GM23248 (cell line): ENCODE measurements at regions not wholly inside any gene's neighbourhood (a gene's known extent, or its start where the extent isn't known, plus 50 kb on each side); places are given as distances from the start of the nearest gene placed in this dataset.
A peak's percentile ranks its signal among the peaks of the same experiment; 100 is the strongest.

Experiments used
- DNase-seq: peaks from one replicate; pipeline ENCODE4 v3.0.0-alpha.2; 2015
- H2AFZ ChIP-seq: fragments of 200-600 bp; sonication (generic); 2 replicates; pipeline ENCODE4 v1.6.1; 2016; ENCODE audit warnings: antibody characterized with exemption
- H3F3A ChIP-seq: fragments of 200-600 bp; sonication (generic); 2 replicates; pipeline ENCODE4 v1.6.1; 2016; ENCODE audit warnings: mild to moderate bottlenecking, antibody characterized with exemption, mixed run types; ENCODE audit not compliant: insufficient read depth
- H3K27ac ChIP-seq: fragments of 200-600 bp; sonication (generic); 2 replicates; pipeline ENCODE4 v1.5.1; 2016; ENCODE audit warnings: mild to moderate bottlenecking
- H3K27me3 ChIP-seq: fragments of 200-600 bp; sonication (generic); replicated peaks from 2 replicates; pipeline ENCODE4 v1.6.1; 2016; ENCODE audit warnings: mild to moderate bottlenecking; ENCODE audit not compliant: insufficient read depth
- H3K36me3 ChIP-seq: fragments of 200-600 bp; sonication (generic); 2 replicates; pipeline ENCODE4 v1.6.1; 2016; ENCODE audit warnings: low read depth, mild to moderate bottlenecking
- H3K4me1 ChIP-seq: fragments of 200-600 bp; sonication (generic); 2 replicates; pipeline ENCODE4 v1.6.1; 2016; ENCODE audit warnings: mild to moderate bottlenecking; ENCODE audit not compliant: insufficient read depth
- H3K4me2 ChIP-seq: fragments of 200-600 bp; sonication (generic); one replicate; pipeline ENCODE4 v1.6.1; 2016; ENCODE audit warnings: mild to moderate bottlenecking; ENCODE audit not compliant: unreplicated experiment
- H3K4me3 ChIP-seq: fragments of 200-600 bp; sonication (generic); 2 replicates; pipeline ENCODE4 v1.5.1; 2016; ENCODE audit warnings: mild to moderate bottlenecking
- H3K79me2 ChIP-seq: fragments of 200-600 bp; sonication (generic); 2 replicates; pipeline ENCODE4 v1.6.1; 2016; ENCODE audit warnings: mild to moderate bottlenecking; ENCODE audit not compliant: insufficient read depth
- H3K9ac ChIP-seq: fragments of 200-600 bp; sonication (generic); 2 replicates; pipeline ENCODE4 v1.6.1; 2016; ENCODE audit warnings: mild to moderate bottlenecking
- H3K9me2 ChIP-seq: fragments of 200-600 bp; sonication (generic); 2 replicates; pipeline ENCODE4 v1.6.1; 2016; ENCODE audit warnings: mixed run types, mild to moderate bottlenecking, moderate library complexity; ENCODE audit not compliant: insufficient read depth
- H3K9me3 ChIP-seq: fragments of 200-600 bp; sonication (generic); one replicate; pipeline ENCODE4 v1.6.1; 2017; ENCODE audit warnings: low read depth
- H4K20me1 ChIP-seq: fragments of 200-600 bp; sonication (generic); 2 replicates; pipeline ENCODE4 v1.6.0; 2016; ENCODE audit not compliant: insufficient read depth
- EZH2 ChIP-seq: fragments of 200-600 bp; sonication (generic); IDR thresholded peaks from 2 replicates; pipeline ENCODE4 v1.6.1; 2018; ENCODE audit warnings: antibody characterized with exemption, mild to moderate bottlenecking; ENCODE audit not compliant: insufficient read depth, poor library complexity, severe bottlenecking
- EZH2phosphoT487 ChIP-seq: fragments of 200-600 bp; sonication (generic); IDR thresholded peaks from 2 replicates; pipeline ENCODE4 v1.6.1; 2018; ENCODE audit warnings: antibody characterized with exemption, moderate library complexity, mild to moderate bottlenecking, low read depth; ENCODE audit not compliant: insufficient read depth
- WGBS, 2 experiments: methylation state at CpG; one replicate each; pipeline ENCODE4 v1.1.6; 2015 to 2017; ENCODE audit warnings: low lambda C conversion rate in 2 of 2, low coverage in 1 of 2; ENCODE audit errors: missing lambda C conversion rate in 2 of 2; 5-methylcytosine and 5-hydroxymethylcytosine counted together
- in situ Hi-C: fragments of 300-500 bp; cut with MboI; formaldehyde crosslinking; loops from 2 replicates; pipeline ENCODE4 v1.15.0; 2020

- H3K4me1 ChIP-seq, result peaks cover 18% of the 10 kb centered on the region
- H3K27ac ChIP-seq, result no peak overlapping the region
- H2AFZ ChIP-seq, result no peak overlapping the region
- no peaks in the 10 kb centered on the region for H3K79me2 ChIP-seq
- H3K9me2 ChIP-seq, result no peaks in the 10 kb centered on the region
- in situ Hi-C loops, result no loop called here
- no peaks in the 10 kb centered on the region for H4K20me1 ChIP-seq
- 58 to 61% methylated on average over 13 of the region's 13 CpGs for WGBS, 2 experiments
- H3F3A ChIP-seq, result peaks cover 15% of the 10 kb centered on the region; the same call in 1 of the 2 replicates
- H3K4me3 ChIP-seq, result no peak overlapping the region
- H3K4me2 ChIP-seq, result no peak overlapping the region
- no peaks in the 10 kb centered on the region for H3K9me3 ChIP-seq
- no peaks in the 10 kb centered on the region; the same call in 1 of the 2 replicates for H3K27me3 ChIP-seq
- no peak overlapping the region for H3K9ac ChIP-seq
- no peaks in the 10 kb centered on the region for H3K36me3 ChIP-seq
- DNase-seq, result peak; percentile 12
- no peak for TF ChIP-seq EZH2
- TF ChIP-seq EZH2phosphoT487, result no peak
Measured at GRCh38 chr1:228862542-228863505, 127.5 kb downstream of the RHOU start.

GRCh38 chr1:228863776-228864175 lies 128.5 kb downstream of the RHOU start:
- Histone ChIP-seq H3K4me3 (no peak overlapping the region), H2AFZ (no peak overlapping the region), H3K27me3 (no peaks in the 10 kb centered on the region; the same call in 1 of the 2 replicates), H3K9me3 (no peaks in the 10 kb centered on the region), H3F3A (peaks cover 15% of the 10 kb centered on the region; the same call in 1 of the 2 replicates), H3K9ac (no peak overlapping the region), H3K4me1 (peaks cover 18% of the 10 kb centered on the region), H3K36me3 (no peaks in the 10 kb centered on the region), H3K9me2 (no peaks in the 10 kb centered on the region), H4K20me1 (no peaks in the 10 kb centered on the region), H3K4me2 (no peak overlapping the region), H3K79me2 (no peaks in the 10 kb centered on the region), H3K27ac (no peak overlapping the region)
- in situ Hi-C loops, result no loop called here
- TF ChIP-seq EZH2 (no peak), EZH2phosphoT487 (no peak)
- 92 to 93% methylated on average over 7 of the region's 7 CpGs for WGBS, 2 experiments
- no peak for DNase-seq

DNA sequence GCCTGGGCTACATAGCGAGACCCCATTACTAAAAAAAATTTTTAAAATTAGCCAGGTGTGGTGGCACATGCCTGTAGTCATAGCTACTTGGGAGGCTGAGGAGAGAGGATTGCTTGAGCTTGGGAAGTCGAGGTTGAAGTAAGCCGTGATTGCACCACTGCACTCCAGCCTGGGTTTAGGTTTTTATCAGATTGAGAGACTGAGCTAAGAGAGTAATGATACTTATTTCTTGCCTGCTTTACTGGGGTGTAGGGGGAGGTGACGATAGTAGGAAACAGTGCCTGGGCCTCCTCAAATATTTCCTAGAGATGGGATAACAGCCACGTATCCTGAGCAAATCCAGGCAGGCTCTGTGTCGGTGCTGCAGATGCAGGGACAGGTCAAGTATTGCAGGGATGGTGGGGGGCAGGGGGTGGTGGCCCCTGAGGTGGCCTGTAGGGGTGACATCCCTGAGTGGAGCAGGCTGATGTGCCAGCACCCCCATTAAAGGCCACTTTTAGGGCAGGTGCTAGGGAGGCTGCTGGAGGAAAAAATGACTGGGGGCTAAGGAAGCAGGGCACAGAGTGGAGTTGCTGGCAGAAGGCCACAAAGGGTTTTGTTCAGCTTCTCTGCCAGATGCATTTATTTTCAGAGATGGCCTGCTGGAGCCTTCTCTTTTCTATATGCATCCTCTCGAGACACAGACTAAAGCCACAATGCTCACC lies 130.5 kb downstream of the RHOU start:
- Histone ChIP-seq H3K27ac (no peak overlapping the region), H4K20me1 (no peaks in the 10 kb centered on the region), H3K9ac (no peak overlapping the region), H3K79me2 (no peaks in the 10 kb centered on the region), H3K27me3 (no peaks in the 10 kb centered on the region; the same call in 1 of the 2 replicates), H2AFZ (no peak overlapping the region), H3F3A (peaks cover 9% of the 10 kb centered on the region; the same call in 1 of the 2 replicates), H3K36me3 (no peaks in the 10 kb centered on the region), H3K4me3 (no peak overlapping the region), H3K4me1 (peaks cover 13% of the 10 kb centered on the region), H3K9me2 (no peaks in the 10 kb centered on the region), H3K9me3 (no peaks in the 10 kb centered on the region), H3K4me2 (no peak overlapping the region)
- WGBS, 2 experiments, result 84 to 86% methylated on average over 7 of the region's 7 CpGs
- in situ Hi-C loops, result no loop called here
- TF ChIP-seq EZH2phosphoT487 (no peak), EZH2 (no peak)
- DNase-seq, result no peak

GRCh38 chr1:228866468-228866867 lies 131.2 kb downstream of the RHOU start:
- no peaks in the 10 kb centered on the region for H4K20me1 ChIP-seq

More at GRCh38 chr1:228866468-228866867, 131.2 kb downstream of the RHOU start:
- TF ChIP-seq EZH2 (no peak), EZH2phosphoT487 (no peak)
- H3K4me2 ChIP-seq, result no peak overlapping the region
- no peaks in the 10 kb centered on the region; the same call in none of the 2 replicates for H3K27me3 ChIP-seq
- H3K4me1 ChIP-seq, result peaks cover 9% of the 10 kb centered on the region
- no peaks in the 10 kb centered on the region for H3K9me2 ChIP-seq
- H2AFZ ChIP-seq, result no peak overlapping the region
- no peaks in the 10 kb centered on the region for H3K9me3 ChIP-seq
- in situ Hi-C loops, result no loop called here
- no peaks in the 10 kb centered on the region for H3K79me2 ChIP-seq
- H3F3A ChIP-seq, result peaks cover 6% of the 10 kb centered on the region; the same call in 1 of the 2 replicates
- DNase-seq, result no peak
- no peak overlapping the region for H3K9ac ChIP-seq
- H3K27ac ChIP-seq, result no peak overlapping the region
- no peaks in the 10 kb centered on the region for H3K36me3 ChIP-seq
- no peak overlapping the region for H3K4me3 ChIP-seq
- 76 to 79% methylated on average over 11 of the region's 11 CpGs for WGBS, 2 experiments
